Psoas muscle (tissue), 7 donors: ENCODE measurements at regions not wholly inside any gene's neighbourhood (a gene's known extent, or its start where the extent isn't known, plus 50 kb on each side); places are given as distances from the start of the nearest gene placed in this dataset.

Experiments used
- ATAC-seq, 4 donors: fragments of 200-7000 bp; cut with Tn5 transposase; one replicate each; pipeline ENCODE4 v1.9.1; 2020; ENCODE audit warnings: moderate library complexity in 3 of 4, mild to moderate bottlenecking in 2 of 4
- DNase-seq, 2 donors: peaks; one replicate each; pipeline ENCODE4 v3.0.0-alpha.2; 2020
- H3K27ac ChIP-seq: fragments of 200-600 bp; one replicate; pipeline ENCODE4 v1.8.0; 2022
- H3K27me3 ChIP-seq, 3 donors: fragments of 200-600 bp in 1 of 3; one replicate each; pipeline versions ENCODE4 v1.6.1 to v1.8.0; 2013 to 2022; ENCODE audit warnings: low read length in 2 of 3, mild to moderate bottlenecking in 2 of 3, moderate library complexity in 1 of 3; ENCODE audit not compliant: insufficient read depth in 3 of 3
- H3K36me3 ChIP-seq, 2 donors: fragments of 200-600 bp in 1 of 2; one replicate each; pipeline versions ENCODE4 v1.6.1 to v1.8.0; 2013 to 2022; ENCODE audit warnings: low read depth in 1 of 2, mild to moderate bottlenecking in 1 of 2, moderate library complexity in 1 of 2; ENCODE audit not compliant: insufficient read depth in 1 of 2
- H3K4me1 ChIP-seq: fragments of 200-600 bp; one replicate; pipeline ENCODE4 v1.8.0; 2022
- H3K4me3 ChIP-seq: fragments of 200-600 bp; one replicate; pipeline ENCODE4 v1.8.0; 2022; ENCODE audit warnings: mild to moderate bottlenecking
- H3K9me3 ChIP-seq: fragments of 200-600 bp; one replicate; pipeline ENCODE4 v1.8.0; 2022
- WGBS, 3 donors: extraction: QIAGEN DNeasy Blood & Tissue Kit; methylation state at CpG; one replicate each; pipeline versions ENCODE4 v1.1.6 to v1.1.7; 2013; 5-methylcytosine and 5-hydroxymethylcytosine counted together
- intact Hi-C, 2 donors: fragments of 100-400 bp; cut with DNase I; formaldehyde crosslinking; loops; one replicate each; pipeline versions ENCODE4 v1.11.0 to v1.14.2; 2022
- TF ChIP-seq, protein P1 (sequence below): fragments of 200-600 bp; IDR thresholded peaks from one replicate; pipeline ENCODE4 v1.8.0; 2022; ENCODE audit warnings: antibody characterized with exemption
- donor health status: healthy with polysubstance abuse.
- donor health status: DM: no; HTN: no; CAD: no; lungs with moderate emphysema.
- donor health status: Bipolar disorder and iron deficiency.
- donor health status: healthy.
- donor health status: DM: yes; HTN: yes; CAD: no.
- donor health status: DM: no; HTN: no; CAD: no.
- donor health status: DM: yes; HTN: yes; CAD: no.

DNA sequence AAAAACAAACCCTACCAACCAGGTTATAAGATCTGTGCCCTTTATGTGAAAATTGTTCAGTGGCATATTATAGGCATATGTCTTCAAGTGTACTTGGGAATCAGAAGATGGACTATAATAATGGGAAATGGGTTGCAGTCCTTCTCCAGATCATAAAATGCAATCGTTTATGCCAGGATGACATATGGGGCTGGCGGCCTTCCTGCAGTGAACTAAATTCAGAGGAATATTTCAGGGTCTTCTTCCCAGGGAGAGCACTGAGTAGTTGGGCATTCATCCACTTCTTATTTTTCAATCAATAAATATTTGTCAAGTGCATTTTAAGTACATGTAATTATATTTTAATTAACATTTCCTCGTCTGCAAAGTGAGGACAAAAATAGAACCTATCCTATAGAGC lies 176.2 kb upstream of the CNR1 start:
- Histone ChIP-seq H3K4me1 (no peaks in the 10 kb centered on the region), H3K27ac (no peak overlapping the region), H3K36me3 (no peaks in the 10 kb centered on the region), H3K4me3 (no peak overlapping the region), H3K9me3 (no peaks in the 10 kb centered on the region), H3K27me3 (no peaks in the 10 kb centered on the region)
- ATAC-seq (no peak), DNase-seq (no peak)
- WGBS, 3 donors: 76 to 78% (median 76%) methylated on average over 3 of the region's 3 CpGs
- TF ChIP-seq, protein P1, sequence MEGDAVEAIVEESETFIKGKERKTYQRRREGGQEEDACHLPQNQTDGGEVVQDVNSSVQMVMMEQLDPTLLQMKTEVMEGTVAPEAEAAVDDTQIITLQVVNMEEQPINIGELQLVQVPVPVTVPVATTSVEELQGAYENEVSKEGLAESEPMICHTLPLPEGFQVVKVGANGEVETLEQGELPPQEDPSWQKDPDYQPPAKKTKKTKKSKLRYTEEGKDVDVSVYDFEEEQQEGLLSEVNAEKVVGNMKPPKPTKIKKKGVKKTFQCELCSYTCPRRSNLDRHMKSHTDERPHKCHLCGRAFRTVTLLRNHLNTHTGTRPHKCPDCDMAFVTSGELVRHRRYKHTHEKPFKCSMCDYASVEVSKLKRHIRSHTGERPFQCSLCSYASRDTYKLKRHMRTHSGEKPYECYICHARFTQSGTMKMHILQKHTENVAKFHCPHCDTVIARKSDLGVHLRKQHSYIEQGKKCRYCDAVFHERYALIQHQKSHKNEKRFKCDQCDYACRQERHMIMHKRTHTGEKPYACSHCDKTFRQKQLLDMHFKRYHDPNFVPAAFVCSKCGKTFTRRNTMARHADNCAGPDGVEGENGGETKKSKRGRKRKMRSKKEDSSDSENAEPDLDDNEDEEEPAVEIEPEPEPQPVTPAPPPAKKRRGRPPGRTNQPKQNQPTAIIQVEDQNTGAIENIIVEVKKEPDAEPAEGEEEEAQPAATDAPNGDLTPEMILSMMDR: no peak
- intact Hi-C loops: no loop called here

DNA sequence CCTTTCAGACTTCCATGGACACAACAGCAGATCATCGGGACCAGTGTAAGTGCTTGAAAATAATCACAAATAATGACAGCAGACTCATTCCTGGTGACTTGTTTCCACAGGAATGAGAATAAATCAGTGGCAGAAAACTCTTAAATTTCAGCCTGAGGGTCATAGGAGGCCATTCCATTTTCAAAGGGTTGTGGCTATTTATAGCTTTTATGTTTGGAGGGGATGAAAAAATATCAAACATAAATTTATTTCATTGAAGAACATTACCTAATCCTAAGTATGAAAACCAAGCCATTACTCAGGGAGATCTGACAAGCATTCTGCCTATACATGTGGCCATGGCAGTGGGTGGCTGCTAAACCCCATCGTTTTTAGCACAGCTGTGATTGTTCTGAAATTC lies 173.6 kb upstream of the CNR1 start:
- 21 to 35% (median 29%) methylated on average over 2 of the region's 2 CpGs for WGBS, 3 donors
- H3K4me3 ChIP-seq: no peak overlapping the region
- intact Hi-C loops: no loop called here
- no peaks in the 10 kb centered on the region for H3K4me1 ChIP-seq
- TF ChIP-seq, protein P1: no peak
- ATAC-seq (no peak), DNase-seq (no peak)
- no peaks in the 10 kb centered on the region for H3K36me3 ChIP-seq
- H3K27ac ChIP-seq: no peak overlapping the region
- H3K27me3 ChIP-seq: no peaks in the 10 kb centered on the region
- no peaks in the 10 kb centered on the region for H3K9me3 ChIP-seq

DNA sequence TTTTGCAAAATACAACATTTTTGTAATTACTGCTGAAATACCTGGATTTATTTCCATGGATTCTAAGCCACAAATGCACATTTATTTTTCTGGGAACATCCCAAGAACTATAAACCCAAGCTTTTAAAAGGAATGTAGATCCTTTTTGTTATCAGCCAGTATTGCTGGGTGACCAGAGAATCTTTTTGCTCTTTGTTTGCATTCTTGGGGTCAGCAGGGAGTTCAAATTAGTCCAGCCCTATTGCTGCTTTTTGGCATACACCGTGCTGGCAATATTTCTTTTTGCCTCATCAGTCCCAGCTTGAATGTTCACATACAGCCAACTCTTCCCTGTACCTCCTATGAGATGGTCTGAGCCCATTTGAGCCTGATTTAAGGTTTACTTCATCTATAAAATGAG lies 155.2 kb upstream of the CNR1 start:
- no peaks in the 10 kb centered on the region for H3K9me3 ChIP-seq
- intact Hi-C loops: no loop called here
- ATAC-seq (no peak), DNase-seq (no peak)
- no peaks in the 10 kb centered on the region for H3K36me3 ChIP-seq
- TF ChIP-seq, protein P1: no peak
- no peak overlapping the region for H3K27ac ChIP-seq
- no peaks in the 10 kb centered on the region for H3K4me1 ChIP-seq
- 52 to 70% (median 67%) methylated on average over 1 of the region's 1 CpG for WGBS, 3 donors
- no peaks in the 10 kb centered on the region for H3K27me3 ChIP-seq
- no peak overlapping the region for H3K4me3 ChIP-seq

DNA sequence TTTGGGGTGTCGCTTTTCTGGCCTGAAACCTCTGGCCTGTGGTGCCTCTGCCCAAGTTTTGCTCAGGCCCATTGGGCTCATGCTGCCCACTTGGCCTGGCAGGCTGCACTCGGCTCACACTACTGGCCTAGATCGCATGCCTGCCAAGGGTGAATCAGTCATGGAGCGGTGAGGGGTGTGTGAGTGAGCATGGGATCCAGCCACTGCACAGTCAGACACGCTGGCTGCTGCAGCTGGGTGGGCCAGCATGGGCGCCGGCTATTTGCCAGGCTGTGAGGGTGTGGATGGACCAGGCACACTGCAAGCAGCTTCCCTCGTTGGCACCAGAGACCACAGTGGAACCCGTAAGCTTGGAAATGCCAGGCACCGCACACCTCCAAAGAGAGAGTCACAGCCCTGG lies 145.4 kb upstream of the CNR1 start:
- 37 to 52% (median 39%) methylated on average over 10 of the region's 10 CpGs for WGBS, 3 donors
- H3K9me3 ChIP-seq: no peaks in the 10 kb centered on the region
- no peaks in the 10 kb centered on the region for H3K4me1 ChIP-seq
- H3K4me3 ChIP-seq: no peak overlapping the region
- TF ChIP-seq, protein P1: no peak
- no peaks in the 10 kb centered on the region for H3K36me3 ChIP-seq
- ATAC-seq: no peak
- H3K27ac ChIP-seq: no peak overlapping the region
- peaks cover 0 to 2% (median 0%) of the 10 kb centered on the region in 3 donors for H3K27me3 ChIP-seq
- intact Hi-C loops: no loop called here
- no peak for DNase-seq

DNA sequence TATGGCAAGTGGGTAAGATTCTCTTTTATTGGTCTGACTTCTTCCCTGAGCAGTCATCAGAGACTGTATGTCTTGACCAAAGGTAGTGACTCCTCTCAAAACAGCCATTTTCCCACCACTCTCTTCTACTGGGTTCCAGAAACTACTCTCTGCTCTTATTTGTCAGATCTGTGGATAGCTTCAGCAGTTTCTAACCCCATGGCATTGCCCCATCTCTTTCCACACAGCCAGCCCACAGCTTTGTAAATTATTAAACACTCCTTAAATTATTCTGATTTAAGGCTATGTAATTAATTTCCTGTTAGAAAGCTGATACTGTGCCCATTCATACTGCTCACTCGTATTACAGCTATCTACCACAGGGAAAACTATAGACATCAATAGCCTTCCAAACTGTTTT lies 138.4 kb upstream of the CNR1 start:
- no peaks in the 10 kb centered on the region for H3K9me3 ChIP-seq
- no peak for DNase-seq
- 31 to 66% (median 63%) methylated on average over 1 of the region's 1 CpG for WGBS, 3 donors
- H3K27ac ChIP-seq: no peak overlapping the region
- no peaks in the 10 kb centered on the region for H3K27me3 ChIP-seq
- no peak overlapping the region for H3K4me3 ChIP-seq
- intact Hi-C loops: no loop called here
- H3K36me3 ChIP-seq: no peaks in the 10 kb centered on the region
- ATAC-seq: no peak
- no peaks in the 10 kb centered on the region for H3K4me1 ChIP-seq
- TF ChIP-seq, protein P1: no peak
